Mesendoderm (in vitro differentiated cells): ENCODE measurements at regions not wholly inside any gene's neighbourhood (a gene's known extent, or its start where the extent isn't known, plus 50 kb on each side); places are given as distances from the start of the nearest gene placed in this dataset.

Experiments used
- DNase-seq: peaks from one replicate; pipeline ENCODE4 v3.0.0; 2013
- H2AK5ac ChIP-seq: 2 replicates; pipeline ENCODE4 v1.6.1; 2013; ENCODE audit warnings: low read length, inconsistent platforms
- H2BK120ac ChIP-seq: 2 replicates; pipeline ENCODE4 v1.6.1; 2013; ENCODE audit warnings: low read depth, mild to moderate bottlenecking, low read length, moderate library complexity, mixed read lengths
- H2BK15ac ChIP-seq: replicated peaks from 2 replicates; pipeline ENCODE4 v1.6.1; 2013; ENCODE audit warnings: low read depth, mild to moderate bottlenecking, moderate library complexity
- H2BK5ac ChIP-seq: 2 replicates; pipeline ENCODE4 v1.6.1; 2013; ENCODE audit warnings: low read length, inconsistent platforms
- H3K18ac ChIP-seq: 2 replicates; pipeline ENCODE4 v1.6.1; 2013; ENCODE audit warnings: mild to moderate bottlenecking, low read length, mixed read lengths
- H3K23ac ChIP-seq: one replicate; pipeline ENCODE4 v1.6.1; 2013; ENCODE audit warnings: low read length
- H3K27ac ChIP-seq: 2 replicates; pipeline ENCODE4 v1.5.1; 2013; ENCODE audit warnings: low read depth, mild to moderate bottlenecking, inconsistent platforms, low read length, moderate library complexity
- H3K27me3 ChIP-seq: 2 replicates; pipeline ENCODE4 v1.6.1; 2013; ENCODE audit warnings: low read length, control low read depth, mild to moderate bottlenecking, inconsistent platforms; ENCODE audit not compliant: insufficient read depth, poor library complexity
- H3K36me3 ChIP-seq: 2 replicates; pipeline ENCODE4 v1.6.1; 2013; ENCODE audit warnings: low read length, inconsistent platforms; ENCODE audit not compliant: control insufficient read depth, insufficient read depth
- H3K4ac ChIP-seq: one replicate; pipeline ENCODE4 v1.6.1; 2013; ENCODE audit warnings: low read depth, mild to moderate bottlenecking, low read length, moderate library complexity
- H3K4me1 ChIP-seq: 2 replicates; pipeline ENCODE4 v1.6.1; 2013; ENCODE audit warnings: low read depth, low read length, inconsistent platforms; ENCODE audit not compliant: control insufficient read depth
- H3K4me2 ChIP-seq: 2 replicates; pipeline ENCODE4 v1.6.1; 2013; ENCODE audit warnings: low read length
- H3K4me3 ChIP-seq: 2 replicates; pipeline ENCODE4 v1.5.1; 2013; ENCODE audit warnings: mild to moderate bottlenecking, low read length
- H3K56ac ChIP-seq: one replicate; pipeline ENCODE4 v1.6.1; 2013; ENCODE audit warnings: low read length
- H3K79me1 ChIP-seq: 2 replicates; pipeline ENCODE4 v1.6.1; 2013; ENCODE audit warnings: low read length, inconsistent platforms
- H3K79me2 ChIP-seq: 2 replicates; pipeline ENCODE4 v1.6.1; 2013; ENCODE audit warnings: mild to moderate bottlenecking, low read length; ENCODE audit not compliant: control insufficient read depth, insufficient read depth
- H3K9ac ChIP-seq: 2 replicates; pipeline ENCODE4 v1.6.1; 2013; ENCODE audit warnings: low read length, inconsistent platforms
- H4K5ac ChIP-seq: one replicate; pipeline ENCODE4 v1.6.1; 2013; ENCODE audit warnings: low read length
- H4K8ac ChIP-seq: one replicate; pipeline ENCODE4 v1.6.1; 2013; ENCODE audit warnings: low read depth, mild to moderate bottlenecking, control low read depth, low read length, moderate library complexity
- WGBS: extraction: QIAGEN DNeasy Blood & Tissue Kit; methylation state at CpG from one replicate; pipeline ENCODE4 v1.1.7; 2013; ENCODE audit warnings: low lambda C conversion rate, missing lambda C conversion rate; ENCODE audit not compliant: insufficient coverage; ENCODE audit errors: extremely low coverage; 5-methylcytosine and 5-hydroxymethylcytosine counted together

DNA sequence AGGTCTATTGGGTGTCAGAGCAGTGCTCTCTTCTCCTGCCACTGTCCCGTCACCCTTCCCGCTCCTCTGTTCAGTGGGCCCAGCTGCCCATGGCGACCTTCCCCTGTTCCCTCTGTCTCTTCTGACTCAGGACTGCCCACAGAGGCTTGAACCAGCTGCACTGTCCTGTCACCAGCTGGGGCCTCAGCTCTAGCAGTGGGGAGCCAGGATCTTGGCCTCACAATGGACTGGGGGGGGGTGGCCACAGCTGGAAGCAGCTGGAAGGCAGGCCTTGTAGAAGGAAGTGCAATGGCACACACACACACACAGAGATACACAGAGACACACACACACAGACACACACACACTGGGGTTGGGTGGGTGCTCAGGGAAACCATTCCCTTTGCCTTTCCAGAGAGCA lies 114.0 kb upstream of the PJA1 start:
- DNase-seq = no peak
- Histone ChIP-seq H3K36me3 (no peaks in the 10 kb centered on the region), H3K79me1 (no peaks in the 10 kb centered on the region), H3K4me1 (no peaks in the 10 kb centered on the region), H3K56ac (no peak overlapping the region), H3K79me2 (no peaks in the 10 kb centered on the region), H3K27ac (no peak overlapping the region), H4K5ac (no peak overlapping the region), H3K18ac (no peak overlapping the region), H3K9ac (no peak overlapping the region), H2BK120ac (no peak overlapping the region), H4K8ac (no peak overlapping the region), H3K4me3 (no peak overlapping the region), H3K23ac (peak overlapping the region; percentile 80), H2BK5ac (no peak overlapping the region), H3K4ac (no peak overlapping the region), H2BK15ac (no peak overlapping the region), H2AK5ac (no peak overlapping the region), H3K27me3 (no peaks in the 10 kb centered on the region), H3K4me2 (no peak overlapping the region)
- WGBS = no CpG with 5 or more reads among the region's 3 CpGs

DNA sequence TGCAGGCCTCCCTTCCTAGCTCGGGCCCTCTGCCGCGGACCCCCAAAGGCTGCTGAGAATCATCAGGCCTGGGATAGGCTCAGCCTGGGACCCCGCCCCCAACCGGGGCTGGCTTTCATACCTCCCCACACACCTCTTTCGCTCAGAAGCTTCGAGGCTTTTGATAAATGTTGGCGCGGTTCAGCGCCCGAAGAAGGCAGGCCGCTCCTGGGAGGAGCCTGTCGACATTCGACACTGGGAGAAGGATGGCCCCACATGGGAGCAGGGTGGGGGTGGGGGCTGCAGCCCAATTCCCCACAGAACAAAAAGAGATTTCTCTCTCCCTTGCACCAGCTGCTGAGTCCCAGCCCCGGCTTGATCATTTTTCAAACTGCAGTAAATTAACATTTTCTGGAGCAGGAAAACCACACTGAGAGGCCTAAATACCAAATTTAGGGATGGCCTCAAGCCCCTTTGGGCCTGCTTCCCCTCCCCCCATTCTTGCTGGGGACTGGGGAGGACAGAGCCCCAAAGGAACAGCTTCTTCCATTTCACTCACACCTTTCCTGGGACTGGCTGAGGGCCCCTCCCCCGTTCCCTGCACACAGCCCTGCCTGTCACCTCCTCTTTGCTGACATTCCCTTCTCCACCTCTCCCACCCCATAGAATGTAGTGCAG lies 112.9 kb upstream of the PJA1 start:
- Histone ChIP-seq H3K23ac (no peak overlapping the region), H2AK5ac (no peak overlapping the region), H4K8ac (no peak overlapping the region), H3K4me3 (no peak overlapping the region), H2BK120ac (no peak overlapping the region), H3K36me3 (no peaks in the 10 kb centered on the region), H3K27ac (no peak overlapping the region), H2BK15ac (no peak overlapping the region), H4K5ac (no peak overlapping the region), H3K79me2 (no peaks in the 10 kb centered on the region), H3K4me2 (no peak overlapping the region), H3K18ac (peak overlapping the region; percentile 11), H3K79me1 (no peaks in the 10 kb centered on the region), H3K4ac (no peak overlapping the region), H2BK5ac (no peak overlapping the region), H3K9ac (no peak overlapping the region), H3K27me3 (no peaks in the 10 kb centered on the region), H3K56ac (peak overlapping the region; percentile 8), H3K4me1 (no peaks in the 10 kb centered on the region)
- peak; percentile 48 for DNase-seq
- WGBS = no CpG with 5 or more reads among the region's 16 CpGs

DNA sequence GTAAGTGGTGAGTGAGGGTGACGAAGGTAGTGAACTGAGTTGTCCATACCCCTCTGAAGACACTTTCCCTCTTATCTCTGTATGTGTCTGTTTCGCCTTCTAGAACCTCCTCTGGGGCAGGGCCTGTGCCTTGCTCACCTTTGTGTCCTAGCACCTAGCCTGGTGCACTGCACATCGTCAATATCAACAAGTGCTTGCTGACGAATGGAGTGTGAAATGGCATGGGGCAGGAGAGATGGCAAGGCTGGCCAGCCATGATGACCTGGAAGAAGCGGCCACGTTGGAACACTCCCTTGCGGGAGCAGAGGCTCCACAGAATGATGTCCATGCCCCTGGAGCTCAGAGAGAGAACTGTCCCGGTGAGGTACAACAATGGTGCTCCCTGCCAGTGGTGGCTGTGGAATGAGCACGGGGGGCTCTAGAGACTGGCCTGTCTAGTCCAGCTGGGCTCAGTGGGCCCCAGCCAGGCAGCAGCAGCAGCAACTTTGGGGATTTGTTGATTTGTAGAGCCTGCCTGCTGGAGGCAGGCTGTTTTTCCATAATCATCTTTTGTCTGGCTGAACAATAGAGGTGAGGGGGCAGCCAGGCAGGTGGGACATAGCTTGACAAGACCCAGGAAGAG lies 112.2 kb upstream of the PJA1 start:
- H3K27ac ChIP-seq = no peak overlapping the region
- no CpG with 5 or more reads among the region's 9 CpGs for WGBS

DNA sequence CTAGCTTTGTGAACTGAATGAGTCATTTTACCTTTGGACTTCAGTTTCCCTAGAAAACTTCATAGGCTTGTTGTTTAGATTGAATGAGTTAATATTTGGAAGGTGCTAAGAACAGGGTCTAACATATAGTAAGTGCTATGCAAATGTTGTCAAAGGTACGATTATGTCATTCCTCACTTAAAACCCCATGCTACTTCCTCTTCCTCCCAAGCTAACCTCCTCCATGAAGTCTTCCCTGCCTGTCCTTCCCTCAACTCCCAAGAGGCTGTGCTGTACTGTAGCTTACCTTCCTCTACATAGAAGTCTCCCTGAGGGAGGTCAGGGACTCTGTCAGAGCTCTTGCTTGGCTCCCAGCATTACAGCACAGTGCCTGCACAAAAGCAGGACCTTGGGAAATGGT lies 103.4 kb upstream of the PJA1 start:
- H3K23ac ChIP-seq = no peak overlapping the region
- no peak overlapping the region for H3K9ac ChIP-seq
- no peak overlapping the region for H2AK5ac ChIP-seq
- no peak overlapping the region for H3K56ac ChIP-seq
- no peak overlapping the region for H4K8ac ChIP-seq
- H3K4me1 ChIP-seq = no peaks in the 10 kb centered on the region
- H4K5ac ChIP-seq = no peak overlapping the region
- H2BK15ac ChIP-seq = no peak overlapping the region
- H3K4me2 ChIP-seq = no peak overlapping the region
- no peak for DNase-seq
- no peaks in the 10 kb centered on the region for H3K36me3 ChIP-seq
- no CpG with 5 or more reads among the region's 1 CpG for WGBS
- H3K79me2 ChIP-seq = no peaks in the 10 kb centered on the region
- H2BK120ac ChIP-seq = no peak overlapping the region
- H3K18ac ChIP-seq = no peak overlapping the region
- H3K4me3 ChIP-seq = no peak overlapping the region
- H3K79me1 ChIP-seq = no peaks in the 10 kb centered on the region
- H3K27ac ChIP-seq = no peak overlapping the region
- H2BK5ac ChIP-seq = no peak overlapping the region
- peaks cover 8% of the 10 kb centered on the region for H3K27me3 ChIP-seq
- H3K4ac ChIP-seq = no peak overlapping the region

More for the DNA sequence above, 112.2 kb upstream of the PJA1 start:
- Histone ChIP-seq H4K5ac (no peak overlapping the region), H3K23ac (no peak overlapping the region), H3K4me1 (no peaks in the 10 kb centered on the region), H3K79me2 (no peaks in the 10 kb centered on the region), H3K4me3 (no peak overlapping the region), H2BK5ac (no peak overlapping the region), H3K36me3 (no peaks in the 10 kb centered on the region), H4K8ac (no peak overlapping the region), H3K79me1 (no peaks in the 10 kb centered on the region), H3K18ac (no peak overlapping the region), H3K56ac (peak overlapping the region; percentile 8), H3K4me2 (no peak overlapping the region), H2BK120ac (no peak overlapping the region), H3K27me3 (no peaks in the 10 kb centered on the region), H2BK15ac (no peak overlapping the region), H3K4ac (no peak overlapping the region), H3K9ac (no peak overlapping the region), H2AK5ac (no peak overlapping the region)
- DNase-seq = no peak

DNA sequence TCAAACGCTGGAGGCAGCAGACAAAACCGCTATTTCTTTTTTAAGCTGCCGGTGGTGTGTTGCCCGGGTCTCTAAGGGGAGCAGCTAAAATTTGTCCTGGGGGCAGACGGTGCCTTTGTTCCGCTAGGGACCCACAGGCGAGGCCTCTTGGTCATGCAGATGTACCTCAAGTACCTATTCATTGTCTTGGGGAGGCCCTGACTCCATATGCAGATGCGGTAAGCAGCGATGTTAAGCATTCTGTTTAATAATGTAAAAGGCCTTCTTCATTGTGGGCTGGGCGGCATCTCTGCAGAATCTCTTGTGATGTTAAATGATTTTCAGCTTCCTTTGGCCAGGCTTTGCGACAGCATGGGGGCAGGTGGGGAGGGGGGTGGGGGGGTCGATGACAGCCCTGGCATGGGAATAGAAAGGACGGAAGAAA lies 98.9 kb upstream of the PJA1 start:
- Histone ChIP-seq H2BK15ac (no peak overlapping the region), H2BK5ac (no peak overlapping the region), H4K8ac (no peak overlapping the region), H3K79me1 (no peaks in the 10 kb centered on the region), H3K9ac (no peak overlapping the region), H2BK120ac (no peak overlapping the region), H3K27me3 (peaks cover 21% of the 10 kb centered on the region), H3K36me3 (no peaks in the 10 kb centered on the region), H3K18ac (no peak overlapping the region), H3K79me2 (no peaks in the 10 kb centered on the region), H4K5ac (no peak overlapping the region), H3K23ac (no peak overlapping the region), H3K27ac (no peak overlapping the region), H3K4ac (no peak overlapping the region), H3K4me2 (no peak overlapping the region), H3K4me3 (no peak overlapping the region), H2AK5ac (no peak overlapping the region), H3K56ac (no peak overlapping the region), H3K4me1 (no peaks in the 10 kb centered on the region)
- no CpG with 5 or more reads among the region's 13 CpGs for WGBS
- DNase-seq = peak; percentile 81
